Epithelial cell of esophagus (primary cell): ENCODE measurements at regions not wholly inside any gene's neighbourhood (a gene's known extent, or its start where the extent isn't known, plus 50 kb on each side); places are given as distances from the start of the nearest gene placed in this dataset.
A peak's percentile ranks its signal among the peaks of the same experiment; 100 is the strongest.
"Not testable (repeated sequence)": the region's sequence is repeated elsewhere in the genome, so short reads cannot be mapped to it uniquely, and the experiment has no call there.

Experiments
- DNase-seq: peaks from one replicate; pipeline ENCODE4 v3.0.0; 2010; ENCODE audit warnings: low read depth
- H3K4me3 ChIP-seq: 2 replicates; pipeline ENCODE4 v1.5.1; 2011; ENCODE audit warnings: mild to moderate bottlenecking, low read length, control low read depth
- TF ChIP-seq, protein P1 (sequence below): IDR thresholded peaks from 2 replicates; pipeline ENCODE4 v1.5.1; 2011; ENCODE audit warnings: low read depth, mild to moderate bottlenecking, low read length, control low read depth, inconsistent platforms; ENCODE audit not compliant: insufficient read depth; ENCODE audit errors: missing control alignments

DNA sequence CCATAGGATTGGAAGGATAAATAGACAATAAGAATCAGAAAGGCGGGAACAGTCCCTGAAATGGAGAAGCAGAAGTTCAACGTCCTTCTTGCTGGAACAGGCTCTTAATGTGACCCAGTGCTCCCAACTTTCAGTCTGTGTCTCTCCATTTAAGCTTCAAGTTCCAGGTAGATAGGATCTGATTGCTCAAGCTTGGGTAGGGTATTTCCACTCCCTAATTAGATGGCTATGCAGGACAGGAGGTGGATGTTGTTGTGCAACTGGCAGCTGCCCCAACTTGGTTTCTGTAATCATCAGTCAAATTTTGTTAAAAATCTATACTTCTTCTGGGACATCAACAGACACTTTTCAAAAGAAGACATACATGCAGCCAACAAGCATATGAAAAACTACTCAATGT is 266.2 kb downstream of the C12orf75 start:
- peak; percentile 59 for DNase-seq
- TF ChIP-seq, protein P1, sequence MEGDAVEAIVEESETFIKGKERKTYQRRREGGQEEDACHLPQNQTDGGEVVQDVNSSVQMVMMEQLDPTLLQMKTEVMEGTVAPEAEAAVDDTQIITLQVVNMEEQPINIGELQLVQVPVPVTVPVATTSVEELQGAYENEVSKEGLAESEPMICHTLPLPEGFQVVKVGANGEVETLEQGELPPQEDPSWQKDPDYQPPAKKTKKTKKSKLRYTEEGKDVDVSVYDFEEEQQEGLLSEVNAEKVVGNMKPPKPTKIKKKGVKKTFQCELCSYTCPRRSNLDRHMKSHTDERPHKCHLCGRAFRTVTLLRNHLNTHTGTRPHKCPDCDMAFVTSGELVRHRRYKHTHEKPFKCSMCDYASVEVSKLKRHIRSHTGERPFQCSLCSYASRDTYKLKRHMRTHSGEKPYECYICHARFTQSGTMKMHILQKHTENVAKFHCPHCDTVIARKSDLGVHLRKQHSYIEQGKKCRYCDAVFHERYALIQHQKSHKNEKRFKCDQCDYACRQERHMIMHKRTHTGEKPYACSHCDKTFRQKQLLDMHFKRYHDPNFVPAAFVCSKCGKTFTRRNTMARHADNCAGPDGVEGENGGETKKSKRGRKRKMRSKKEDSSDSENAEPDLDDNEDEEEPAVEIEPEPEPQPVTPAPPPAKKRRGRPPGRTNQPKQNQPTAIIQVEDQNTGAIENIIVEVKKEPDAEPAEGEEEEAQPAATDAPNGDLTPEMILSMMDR: no peak
- H3K4me3 ChIP-seq: no peak overlapping the region

DNA sequence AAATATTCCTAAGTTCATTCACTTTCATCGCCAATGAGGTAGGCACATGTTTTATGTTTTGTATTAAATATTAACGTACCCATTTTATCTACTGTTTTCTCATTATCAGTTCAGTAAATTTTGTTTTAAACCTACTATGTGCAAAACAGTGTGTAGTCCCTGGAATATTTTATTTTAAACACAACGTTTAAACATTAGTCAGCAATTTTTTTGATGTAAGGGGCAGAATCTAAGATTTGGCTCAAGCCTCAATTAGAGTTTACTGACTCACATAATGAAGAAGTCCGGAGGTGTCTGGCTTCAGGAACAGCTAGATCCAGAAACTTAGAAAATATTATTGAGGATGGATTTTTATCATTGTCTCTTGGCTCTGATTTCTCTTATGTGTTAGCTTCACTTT is 267.5 kb downstream of the C12orf75 start:
- no peak for DNase-seq
- no peak overlapping the region for H3K4me3 ChIP-seq
- TF ChIP-seq, protein P1: no peak

- H3K4me3 ChIP-seq: no peak overlapping the region
- TF ChIP-seq, protein P1: no peak
- DNase-seq: no peak
These were observed 270.5 kb downstream of the C12orf75 start for GRCh38 chr12:105600911-105601545.

GRCh38 chr12:105602312-105602711 is 271.8 kb downstream of the C12orf75 start:
- DNase-seq: not testable (repeated sequence)

GRCh38 chr12:105604281-105604680 is 273.8 kb downstream of the C12orf75 start:
- H3K4me3 ChIP-seq, DNase-seq: not testable (repeated sequence)

More at GRCh38 chr12:105602312-105602711, 271.8 kb downstream of the C12orf75 start:
- H3K4me3 ChIP-seq: not testable (repeated sequence)

DNA sequence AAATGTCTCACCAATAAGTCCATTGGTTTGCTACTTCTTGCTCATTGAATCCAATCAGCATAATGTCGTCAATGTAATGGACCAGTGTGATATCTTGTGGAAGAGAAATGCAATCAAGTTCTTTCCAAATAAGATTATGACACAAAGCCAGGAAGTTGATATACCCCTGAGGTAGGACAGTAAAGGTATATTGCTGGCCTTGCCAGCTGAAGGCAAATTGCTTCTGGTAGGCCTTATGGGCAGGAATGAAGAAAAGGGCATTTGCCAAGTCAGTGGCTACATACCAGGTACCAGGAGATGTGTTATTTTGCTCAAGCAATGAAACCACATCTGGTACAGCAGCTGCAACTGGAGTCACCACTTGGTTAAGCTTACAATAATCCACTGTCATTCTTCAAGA is 276.1 kb downstream of the C12orf75 start:
- not testable (repeated sequence) for H3K4me3 ChIP-seq, DNase-seq

GRCh38 chr12:105609001-105609400 is 278.5 kb downstream of the C12orf75 start:
- not testable (repeated sequence) for H3K4me3 ChIP-seq
- DNase-seq: peak; percentile 5

DNA sequence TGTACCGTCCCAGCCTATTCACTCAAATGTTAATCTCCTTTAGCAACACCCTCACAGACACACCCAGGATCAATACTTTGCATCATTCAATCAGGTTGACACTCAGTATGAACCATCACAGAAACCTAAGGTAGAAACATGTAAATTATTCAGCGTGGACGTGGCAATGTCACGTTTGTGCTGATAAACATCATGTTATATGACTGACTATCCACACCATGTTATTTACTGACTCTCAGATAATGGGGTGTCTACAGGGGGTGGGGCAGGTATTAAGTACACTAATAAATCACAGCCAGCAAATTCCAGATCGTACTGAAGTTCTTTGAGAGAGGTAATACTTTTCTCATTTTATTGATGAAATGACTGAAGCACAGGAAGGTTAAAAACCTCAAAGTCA is 280.0 kb downstream of the C12orf75 start:
- TF ChIP-seq, protein P1: no peak
- no peak overlapping the region for H3K4me3 ChIP-seq

GRCh38 chr12:105611340-105611739 is 280.8 kb downstream of the C12orf75 start:
- no peak overlapping the region for H3K4me3 ChIP-seq
- TF ChIP-seq, protein P1: no peak
- DNase-seq: no peak

More for the DNA sequence above, 280.0 kb downstream of the C12orf75 start:
- no peak for DNase-seq
